ENCODE measurements at regions not wholly inside any gene's neighbourhood (a gene's known extent, or its start where the extent isn't known, plus 50 kb on each side); places are given as distances from the start of the nearest gene placed in this dataset.

DNA sequence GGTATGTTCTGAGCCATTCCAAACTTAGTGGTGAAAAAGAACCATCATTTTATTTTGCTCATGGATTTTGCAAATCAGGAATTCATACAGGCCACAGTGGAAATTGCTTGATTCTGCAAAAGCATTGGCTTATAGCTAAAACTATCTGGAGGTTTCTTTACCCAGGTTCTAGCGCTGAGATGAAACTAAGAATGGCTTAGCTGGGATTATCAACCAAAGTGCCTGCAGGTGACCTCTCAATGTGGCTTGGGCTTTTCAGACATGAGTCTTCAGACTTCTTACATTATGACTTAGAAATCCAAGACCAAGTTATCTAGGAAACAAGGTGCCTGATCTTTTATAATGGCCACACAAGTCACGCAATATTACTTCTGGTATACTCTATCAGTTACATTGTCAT lies 140.1 kb downstream of the HGF start:
- DNase-seq (ENCODE audit: low read depth, low spot score) = no peak
- TF ChIP-seq, protein P1, sequence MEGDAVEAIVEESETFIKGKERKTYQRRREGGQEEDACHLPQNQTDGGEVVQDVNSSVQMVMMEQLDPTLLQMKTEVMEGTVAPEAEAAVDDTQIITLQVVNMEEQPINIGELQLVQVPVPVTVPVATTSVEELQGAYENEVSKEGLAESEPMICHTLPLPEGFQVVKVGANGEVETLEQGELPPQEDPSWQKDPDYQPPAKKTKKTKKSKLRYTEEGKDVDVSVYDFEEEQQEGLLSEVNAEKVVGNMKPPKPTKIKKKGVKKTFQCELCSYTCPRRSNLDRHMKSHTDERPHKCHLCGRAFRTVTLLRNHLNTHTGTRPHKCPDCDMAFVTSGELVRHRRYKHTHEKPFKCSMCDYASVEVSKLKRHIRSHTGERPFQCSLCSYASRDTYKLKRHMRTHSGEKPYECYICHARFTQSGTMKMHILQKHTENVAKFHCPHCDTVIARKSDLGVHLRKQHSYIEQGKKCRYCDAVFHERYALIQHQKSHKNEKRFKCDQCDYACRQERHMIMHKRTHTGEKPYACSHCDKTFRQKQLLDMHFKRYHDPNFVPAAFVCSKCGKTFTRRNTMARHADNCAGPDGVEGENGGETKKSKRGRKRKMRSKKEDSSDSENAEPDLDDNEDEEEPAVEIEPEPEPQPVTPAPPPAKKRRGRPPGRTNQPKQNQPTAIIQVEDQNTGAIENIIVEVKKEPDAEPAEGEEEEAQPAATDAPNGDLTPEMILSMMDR (IDR thresholded peaks at IDR 0.05; ENCODE audit: low read depth, low read length) = no peak
- H3K4me3 ChIP-seq (ENCODE audit: low read depth, low read length) = no peak overlapping the region
- in situ Hi-C loops (cut with HindIII; ENCODE audit: low sequenced_read_pairs) = no loop called here

DNA sequence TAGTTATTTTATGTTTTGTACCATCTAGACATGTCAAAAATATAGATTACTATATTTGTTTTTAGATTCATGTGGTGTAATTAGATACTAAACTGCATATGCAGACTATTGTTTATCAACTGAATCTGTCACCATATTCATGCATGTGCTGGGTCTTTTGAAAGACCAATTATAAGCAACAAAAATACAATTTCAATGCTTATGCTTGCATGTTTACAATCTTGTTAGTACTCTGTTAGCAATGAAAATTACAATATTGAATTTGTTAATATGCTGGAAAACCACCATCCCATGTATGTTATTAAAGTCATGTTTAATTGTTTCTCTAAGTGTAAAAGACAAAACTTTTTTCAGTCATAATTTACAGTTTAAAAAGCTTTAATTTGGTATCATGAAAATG lies 140.9 kb downstream of the HGF start:
- TF ChIP-seq, protein P1 (IDR thresholded peaks at IDR 0.05; ENCODE audit: low read depth, low read length) = no peak
- in situ Hi-C loops (cut with HindIII; ENCODE audit: low sequenced_read_pairs) = no loop called here
- no peak overlapping the region for H3K4me3 ChIP-seq (ENCODE audit: low read depth, low read length)
- no peak for DNase-seq (ENCODE audit: low read depth, low spot score)

DNA sequence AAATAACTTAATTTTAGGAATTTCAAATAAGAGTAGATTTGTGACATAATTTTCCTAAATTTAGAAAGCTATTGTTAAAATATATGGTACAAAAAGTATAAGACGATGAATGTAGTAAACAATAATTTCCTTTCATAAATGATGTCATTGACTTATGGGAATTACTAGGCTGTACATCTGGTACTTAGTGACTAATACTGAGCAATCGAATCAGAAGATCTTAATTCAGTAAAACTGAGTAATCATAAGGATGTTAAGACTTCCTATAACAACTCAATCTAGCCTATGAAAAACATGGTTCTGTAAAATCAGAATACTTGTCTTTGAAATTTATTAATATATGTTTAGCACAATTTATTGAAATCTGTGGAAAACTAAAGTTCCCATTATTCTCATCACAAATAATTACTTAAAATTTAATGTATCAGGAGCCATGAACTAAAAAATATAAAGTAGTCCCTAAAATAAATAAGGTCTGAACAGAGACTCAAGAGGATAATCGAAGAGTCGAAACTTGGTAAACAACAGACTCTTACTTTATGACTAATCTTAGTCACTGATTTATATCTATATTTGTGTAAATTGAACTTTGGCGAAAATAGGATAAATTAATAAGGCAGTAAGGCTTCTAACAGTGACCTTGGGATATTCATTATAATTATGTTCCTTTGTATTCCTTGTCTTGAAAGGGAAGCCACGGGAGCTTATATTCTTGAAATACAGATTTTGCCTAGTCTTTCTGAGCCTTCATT lies 142.1 kb downstream of the HGF start:
- in situ Hi-C loops (cut with HindIII; ENCODE audit: low sequenced_read_pairs) = no loop called here
- TF ChIP-seq, protein P1 (IDR thresholded peaks at IDR 0.05; ENCODE audit: low read depth, low read length) = no peak
- H3K4me3 ChIP-seq (ENCODE audit: low read depth, low read length) = no peak overlapping the region
- peak; percentile 64 for DNase-seq (ENCODE audit: low read depth, low spot score)

DNA sequence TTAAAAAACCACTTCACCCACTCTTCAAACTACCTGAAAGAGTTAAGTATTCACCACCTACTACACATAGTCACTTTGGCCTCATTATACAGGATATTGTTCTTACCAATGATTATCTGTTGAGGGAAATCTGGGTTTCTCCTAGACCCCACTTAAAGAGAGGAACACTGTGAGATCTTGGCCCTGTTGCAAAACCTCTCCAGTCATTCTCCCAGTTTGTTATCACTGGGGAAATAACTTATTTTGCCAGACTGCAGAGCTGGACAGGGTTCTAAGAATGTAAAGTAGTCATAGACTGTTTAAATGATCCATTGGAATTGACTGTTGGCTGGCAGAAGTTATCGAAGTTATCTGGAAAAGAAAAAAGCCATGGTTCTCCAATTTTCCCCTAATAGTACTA lies 143.8 kb downstream of the HGF start:
- TF ChIP-seq, protein P1 (IDR thresholded peaks at IDR 0.05; ENCODE audit: low read depth, low read length) = no peak
- no peak overlapping the region for H3K4me3 ChIP-seq (ENCODE audit: low read depth, low read length)
- no peak for DNase-seq (ENCODE audit: low read depth, low spot score)
- in situ Hi-C loops (cut with HindIII; ENCODE audit: low sequenced_read_pairs) = no loop called here

DNA sequence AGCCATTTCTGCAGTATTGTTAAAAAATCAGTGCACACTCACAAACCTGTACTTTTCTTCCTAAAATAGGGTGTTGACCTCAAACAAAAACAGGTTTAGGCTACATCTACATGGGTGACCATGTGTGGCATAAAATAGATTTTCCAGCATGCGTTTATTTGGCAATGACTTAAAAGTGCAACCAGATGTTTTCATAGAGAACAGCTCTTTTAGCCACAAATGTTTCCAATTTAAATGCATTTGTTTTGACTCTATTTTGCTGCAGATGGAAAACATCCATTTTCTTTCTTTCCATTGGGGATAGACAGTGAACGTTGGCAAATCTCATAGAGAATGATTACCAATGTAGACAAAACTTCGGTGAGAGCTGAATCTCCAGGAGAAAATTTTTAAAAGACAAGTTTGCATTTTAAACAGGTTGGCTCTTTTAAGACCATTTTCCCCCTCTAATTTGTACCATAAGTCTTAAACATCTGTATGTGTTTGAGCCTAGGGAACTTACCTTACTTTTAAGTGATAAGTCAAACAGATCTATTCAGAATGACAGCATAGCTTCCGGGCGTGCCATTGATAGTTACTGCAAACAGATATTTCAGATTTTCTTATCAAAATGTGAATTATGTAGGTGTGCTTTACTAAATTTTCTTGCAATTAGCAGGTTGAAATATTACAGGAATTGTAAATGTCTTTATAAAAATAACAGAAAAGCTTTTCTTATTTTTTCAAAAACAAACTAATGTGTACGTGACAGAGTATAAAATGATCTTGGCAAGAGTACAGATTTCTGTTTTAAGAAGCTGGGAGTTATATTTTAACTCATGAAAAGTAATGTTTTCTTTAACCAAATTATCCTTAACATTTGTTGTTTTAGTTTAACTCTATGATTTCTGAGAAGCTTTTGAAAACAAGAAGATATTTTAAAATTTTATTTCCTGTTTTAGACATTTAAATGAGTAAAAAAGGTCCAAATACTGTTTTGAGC lies 144.9 kb downstream of the HGF start:
- DNase-seq (ENCODE audit: low read depth, low spot score) = no peak
- H3K4me3 ChIP-seq (ENCODE audit: low read depth, low read length) = no peak overlapping the region
- in situ Hi-C loops (cut with HindIII; ENCODE audit: low sequenced_read_pairs) = no loop called here
- TF ChIP-seq, protein P1 (IDR thresholded peaks at IDR 0.05; ENCODE audit: low read depth, low read length) = no peak

DNA sequence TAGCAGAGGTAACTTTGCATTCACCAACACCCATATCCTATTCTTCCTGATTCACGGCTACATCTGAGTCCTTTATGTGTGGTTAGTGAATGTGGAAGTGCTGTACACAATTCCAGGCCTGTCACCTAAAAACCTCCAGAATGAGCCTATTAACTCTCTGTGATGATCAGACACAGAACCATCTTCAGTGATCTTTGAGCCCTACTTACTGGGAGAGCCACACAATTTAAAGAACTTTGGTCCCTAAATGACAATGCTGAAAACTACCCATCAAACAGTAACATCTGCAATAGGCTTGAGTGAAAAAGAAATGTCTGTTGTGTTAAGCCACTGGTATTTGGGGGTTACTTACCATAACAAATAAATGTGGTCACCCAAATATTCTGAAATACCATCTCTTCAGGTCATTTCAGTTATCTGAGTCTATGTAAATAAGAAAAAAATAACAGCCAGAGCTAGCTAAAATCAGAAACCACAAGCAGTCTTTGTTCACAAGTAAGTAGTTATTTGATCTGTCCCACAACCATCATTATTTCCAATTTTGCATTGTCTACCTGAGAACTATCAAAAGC lies 145.7 kb downstream of the HGF start:
- TF ChIP-seq, protein P1 (IDR thresholded peaks at IDR 0.05; ENCODE audit: low read depth, low read length) = no peak
- DNase-seq (ENCODE audit: low read depth, low spot score) = peak; percentile 46
- no peak overlapping the region for H3K4me3 ChIP-seq (ENCODE audit: low read depth, low read length)
- in situ Hi-C loops (cut with HindIII; ENCODE audit: low sequenced_read_pairs) = no loop called here

All from astrocyte of the spinal cord (primary cell).